ENCODE measurements at regions not wholly inside any gene's neighbourhood (a gene's known extent, or its start where the extent isn't known, plus 50 kb on each side); places are given as distances from the start of the nearest gene placed in this dataset.

GRCh38 chr1:209375097-209375496 is 208.4 kb upstream of the CAMK1G start:
- no peak overlapping the region for H2AFZ ChIP-seq (ENCODE audit: low read depth, low read length, severe bottlenecking)
- no peaks in the 10 kb centered on the region for H3K36me3 ChIP-seq (ENCODE audit: low read length)
- H3K9me2 ChIP-seq (replicated peaks; ENCODE audit: insufficient read depth, low read length) = no peaks in the 10 kb centered on the region
- no peaks in the 10 kb centered on the region for H3K27me3 ChIP-seq (ENCODE audit: low read length)
- H4K20me1 ChIP-seq (ENCODE audit: low read depth, low read length) = no peaks in the 10 kb centered on the region
- H3K4me3 ChIP-seq (ENCODE audit: insufficient read depth, low read length, poor library complexity, severe bottlenecking) = no peak overlapping the region
- no peaks in the 10 kb centered on the region for H3K9me3 ChIP-seq (ENCODE audit: insufficient read depth, low read length)
- TF ChIP-seq CTCF (IDR thresholded peaks at IDR 0.05; ENCODE audit: insufficient read depth, low read length, poor library complexity, severe bottlenecking) (no peak), EZH2phosphoT487 (conservative IDR thresholded peaks at IDR 0.05; ENCODE audit: low read length) (no peak)
- no peaks in the 10 kb centered on the region for H3F3A ChIP-seq (ENCODE audit: insufficient read depth)
- H3K4me2 ChIP-seq (ENCODE audit: low read depth, low read length, poor library complexity, severe bottlenecking) = no peak overlapping the region
- H3K79me2 ChIP-seq (ENCODE audit: insufficient read depth, low read length) = no peaks in the 10 kb centered on the region
- no peak overlapping the region for H3K9ac ChIP-seq (ENCODE audit: low read length)
- no peak overlapping the region for H3K27ac ChIP-seq (ENCODE audit: low read depth, low read length)

GRCh38 chr1:209375671-209376365 is 207.7 kb upstream of the CAMK1G start:
- Histone ChIP-seq H3K9ac (ENCODE audit: low read length) (no peak overlapping the region), H3K27ac (ENCODE audit: low read depth, low read length) (no peak overlapping the region)
- TF ChIP-seq EZH2phosphoT487 (conservative IDR thresholded peaks at IDR 0.05; ENCODE audit: low read length) (no peak), CTCF (IDR thresholded peaks at IDR 0.05; ENCODE audit: insufficient read depth, low read length, poor library complexity, severe bottlenecking) (no peak)

GRCh38 chr1:209376774-209377173 is 206.7 kb upstream of the CAMK1G start:
- Histone ChIP-seq H3K9me2 (replicated peaks; ENCODE audit: insufficient read depth, low read length) (no peaks in the 10 kb centered on the region), H2AFZ (ENCODE audit: low read depth, low read length, severe bottlenecking) (no peak overlapping the region), H3K9me3 (ENCODE audit: insufficient read depth, low read length) (no peaks in the 10 kb centered on the region), H3F3A (ENCODE audit: insufficient read depth) (no peaks in the 10 kb centered on the region), H3K27ac (ENCODE audit: low read depth, low read length) (no peak overlapping the region), H3K9ac (ENCODE audit: low read length) (no peak overlapping the region), H3K27me3 (ENCODE audit: low read length) (no peaks in the 10 kb centered on the region), H4K20me1 (ENCODE audit: low read depth, low read length) (no peaks in the 10 kb centered on the region), H3K79me2 (ENCODE audit: insufficient read depth, low read length) (no peaks in the 10 kb centered on the region), H3K4me3 (ENCODE audit: insufficient read depth, low read length, poor library complexity, severe bottlenecking) (no peak overlapping the region), H3K4me2 (ENCODE audit: low read depth, low read length, poor library complexity, severe bottlenecking) (no peak overlapping the region), H3K36me3 (ENCODE audit: low read length) (no peaks in the 10 kb centered on the region)
- TF ChIP-seq CTCF (IDR thresholded peaks at IDR 0.05; ENCODE audit: insufficient read depth, low read length, poor library complexity, severe bottlenecking) (no peak), EZH2phosphoT487 (conservative IDR thresholded peaks at IDR 0.05; ENCODE audit: low read length) (no peak)

More at GRCh38 chr1:209375671-209376365, 207.7 kb upstream of the CAMK1G start:
- Histone ChIP-seq H3K79me2 (ENCODE audit: insufficient read depth, low read length) (no peaks in the 10 kb centered on the region), H3K27me3 (ENCODE audit: low read length) (no peaks in the 10 kb centered on the region), H3F3A (ENCODE audit: insufficient read depth) (no peaks in the 10 kb centered on the region), H4K20me1 (ENCODE audit: low read depth, low read length) (no peaks in the 10 kb centered on the region), H3K4me3 (ENCODE audit: insufficient read depth, low read length, poor library complexity, severe bottlenecking) (no peak overlapping the region), H3K9me3 (ENCODE audit: insufficient read depth, low read length) (no peaks in the 10 kb centered on the region), H2AFZ (ENCODE audit: low read depth, low read length, severe bottlenecking) (no peak overlapping the region), H3K36me3 (ENCODE audit: low read length) (no peaks in the 10 kb centered on the region), H3K9me2 (replicated peaks; ENCODE audit: insufficient read depth, low read length) (no peaks in the 10 kb centered on the region), H3K4me2 (ENCODE audit: low read depth, low read length, poor library complexity, severe bottlenecking) (no peak overlapping the region)

All from SU-DHL-6 (cell line).